RWPE2 (cell line): ENCODE measurements at regions not wholly inside any gene's neighbourhood (a gene's known extent, or its start where the extent isn't known, plus 50 kb on each side); places are given as distances from the start of the nearest gene placed in this dataset.

Experiments
- ATAC-seq: fragments of 200-7000 bp; cut with Tn5 transposase; 3 replicates; pipeline ENCODE4 v1.9.1; 2021; ENCODE audit warnings: low read depth
- DNase-seq: peaks from one replicate; pipeline ENCODE4 v3.0.0-alpha.2; 2020; ENCODE audit warnings: low spot score
- H3K27ac ChIP-seq: fragments of 450-650 bp; 2 replicates; pipeline ENCODE4 v1.5.1; 2017; ENCODE audit warnings: mild to moderate bottlenecking; ENCODE audit not compliant: poor library complexity, severe bottlenecking
- H3K27me3 ChIP-seq: fragments of 250-450 bp; sonication (Bioruptor Pico); 2 replicates; pipeline ENCODE4 v1.5.1; 2021; ENCODE audit warnings: mild to moderate bottlenecking, moderate library complexity; ENCODE audit not compliant: insufficient read depth, poor library complexity, severe bottlenecking
- H3K36me3 ChIP-seq: fragments of 250-450 bp; sonication (Bioruptor Pico); 2 replicates; pipeline ENCODE4 v1.5.1; 2020; ENCODE audit warnings: low read depth, mild to moderate bottlenecking, moderate library complexity
- H3K4me1 ChIP-seq: fragments of 250-450 bp; sonication (Bioruptor Pico); 2 replicates; pipeline ENCODE4 v1.5.1; 2021; ENCODE audit warnings: mild to moderate bottlenecking, moderate library complexity; ENCODE audit not compliant: insufficient read depth, poor library complexity, severe bottlenecking
- H3K4me3 ChIP-seq: fragments of 250-450 bp; sonication (Bioruptor Pico); 2 replicates; pipeline ENCODE4 v1.5.1; 2021; ENCODE audit warnings: mild to moderate bottlenecking, moderate library complexity; ENCODE audit not compliant: severe bottlenecking
- H3K9me3 ChIP-seq: fragments of 250-450 bp; sonication (Bioruptor Pico); 2 replicates; pipeline ENCODE4 v1.5.1; 2021; ENCODE audit warnings: mild to moderate bottlenecking, moderate library complexity; ENCODE audit not compliant: severe bottlenecking
- CTCF ChIP-seq: fragments of 450-650 bp; IDR thresholded peaks from one replicate; pipeline ENCODE4 v1.5.1; 2017; ENCODE audit warnings: mild to moderate bottlenecking, moderate library complexity; ENCODE audit not compliant: poor library complexity, severe bottlenecking

GRCh38 chr21:15171546-15171945, 106.7 kb upstream of the NRIP1 start:
- DNase-seq, result no peak
- no peak overlapping the region for H3K4me3 ChIP-seq
- no peaks in the 10 kb centered on the region for H3K27me3 ChIP-seq
- H3K36me3 ChIP-seq, result no peaks in the 10 kb centered on the region
- H3K4me1 ChIP-seq, result no peaks in the 10 kb centered on the region
- no peak for TF ChIP-seq CTCF
- no peaks in the 10 kb centered on the region for H3K9me3 ChIP-seq
- no peak overlapping the region for H3K27ac ChIP-seq
- ATAC-seq, result no peak

GRCh38 chr21:15172963-15173362, 108.2 kb upstream of the NRIP1 start:
- Histone ChIP-seq H3K27me3 (no peaks in the 10 kb centered on the region), H3K9me3 (no peaks in the 10 kb centered on the region), H3K27ac (no peak overlapping the region), H3K4me1 (no peaks in the 10 kb centered on the region), H3K4me3 (no peak overlapping the region), H3K36me3 (no peaks in the 10 kb centered on the region)
- no peak for TF ChIP-seq CTCF
- ATAC-seq (no peak), DNase-seq (no peak)

GRCh38 chr21:15174923-15175322, 110.1 kb upstream of the NRIP1 start:
- no peaks in the 10 kb centered on the region for H3K36me3 ChIP-seq
- DNase-seq, result no peak
- TF ChIP-seq CTCF, result no peak
- no peak overlapping the region for H3K4me3 ChIP-seq
- ATAC-seq, result no peak
- no peaks in the 10 kb centered on the region for H3K4me1 ChIP-seq
- H3K27me3 ChIP-seq, result no peaks in the 10 kb centered on the region
- H3K27ac ChIP-seq, result no peak overlapping the region
- H3K9me3 ChIP-seq, result no peaks in the 10 kb centered on the region

- Histone ChIP-seq H3K27me3 (no peaks in the 10 kb centered on the region), H3K27ac (no peak overlapping the region), H3K4me1 (peaks cover 12% of the 10 kb centered on the region), H3K36me3 (no peaks in the 10 kb centered on the region), H3K9me3 (no peaks in the 10 kb centered on the region), H3K4me3 (no peak overlapping the region)
- TF ChIP-seq CTCF, result no peak
- ATAC-seq, result no peak
- no peak for DNase-seq
These were observed 117.9 kb upstream of the NRIP1 start for GRCh38 chr21:15182731-15183130.

GRCh38 chr21:15183813-15184257, 119.0 kb upstream of the NRIP1 start:
- ATAC-seq (peak; percentile 84), DNase-seq (no peak)
- TF ChIP-seq CTCF, result no peak
- Histone ChIP-seq H3K36me3 (no peaks in the 10 kb centered on the region), H3K27me3 (no peaks in the 10 kb centered on the region), H3K4me3 (no peak overlapping the region), H3K27ac (peak overlapping the region; percentile 48), H3K9me3 (no peaks in the 10 kb centered on the region), H3K4me1 (peaks cover 12% of the 10 kb centered on the region)
